Chondrocyte (in vitro differentiated cells): ENCODE measurements at regions not wholly inside any gene's neighbourhood (a gene's known extent, or its start where the extent isn't known, plus 50 kb on each side); places are given as distances from the start of the nearest gene placed in this dataset.

Source experiments
- DNase-seq: peaks from one replicate; pipeline ENCODE4 v3.0.0; 2021; ENCODE audit warnings: mixed read lengths, low spot score
- H3K27ac Mint-ChIP-seq: one replicate; pipeline ENCODE4 v1.8.0; 2021; ENCODE audit warnings: mild to moderate bottlenecking, moderate library complexity, mixed read lengths; ENCODE audit not compliant: unreplicated experiment
- H3K27me3 Mint-ChIP-seq: 2 replicates; pipeline ENCODE4 v1.8.0; 2021; ENCODE audit warnings: low read depth, mixed read lengths
- H3K36me3 Mint-ChIP-seq: 2 replicates; pipeline ENCODE4 v1.8.0; 2021; ENCODE audit warnings: low read depth, mixed read lengths
- H3K4me1 Mint-ChIP-seq: 2 replicates; pipeline ENCODE4 v1.8.0; 2021; ENCODE audit warnings: low read depth, mild to moderate bottlenecking, mixed read lengths
- H3K4me3 Mint-ChIP-seq: one replicate; pipeline ENCODE4 v1.8.0; 2021; ENCODE audit warnings: mild to moderate bottlenecking, moderate library complexity, mixed read lengths; ENCODE audit not compliant: unreplicated experiment
- H3K9me3 Mint-ChIP-seq: 2 replicates; pipeline ENCODE4 v1.8.0; 2021; ENCODE audit warnings: low read depth, mixed read lengths
- CTCF ChIP-seq: fragments of 200-600 bp; sonication (generic); IDR thresholded peaks from 2 replicates; pipeline ENCODE4 v1.5.0; 2021; ENCODE audit warnings: antibody characterized with exemption, mild to moderate bottlenecking, moderate library complexity

- no peaks in the 10 kb centered on the region for H3K36me3 Mint-ChIP-seq
- no peak for DNase-seq
- H3K4me1 Mint-ChIP-seq = no peaks in the 10 kb centered on the region
- no peaks in the 10 kb centered on the region for H3K9me3 Mint-ChIP-seq
- no peak overlapping the region for H3K4me3 Mint-ChIP-seq
- H3K27me3 Mint-ChIP-seq = peaks cover 18% of the 10 kb centered on the region
- TF ChIP-seq CTCF = no peak
- H3K27ac Mint-ChIP-seq = no peak overlapping the region
Observed at GRCh38 chr13:40285634-40286033, 380.8 kb downstream of the FOXO1 start.

- peaks cover 12% of the 10 kb centered on the region for H3K27me3 Mint-ChIP-seq
- no peak for TF ChIP-seq CTCF
- no peaks in the 10 kb centered on the region for H3K4me1 Mint-ChIP-seq
- H3K4me3 Mint-ChIP-seq = no peak overlapping the region
- H3K9me3 Mint-ChIP-seq = no peaks in the 10 kb centered on the region
- H3K27ac Mint-ChIP-seq = no peak overlapping the region
- no peaks in the 10 kb centered on the region for H3K36me3 Mint-ChIP-seq
- DNase-seq = no peak
Observed at GRCh38 chr13:40287428-40287827, 379.0 kb downstream of the FOXO1 start.

GRCh38 chr13:40288259-40288658, 378.2 kb downstream of the FOXO1 start:
- H3K36me3 Mint-ChIP-seq = no peaks in the 10 kb centered on the region
- peaks cover 10% of the 10 kb centered on the region for H3K27me3 Mint-ChIP-seq
- H3K27ac Mint-ChIP-seq = no peak overlapping the region
- TF ChIP-seq CTCF = no peak
- no peak for DNase-seq
- no peaks in the 10 kb centered on the region for H3K9me3 Mint-ChIP-seq
- H3K4me1 Mint-ChIP-seq = no peaks in the 10 kb centered on the region
- no peak overlapping the region for H3K4me3 Mint-ChIP-seq

- no peak for TF ChIP-seq CTCF
- no peak for DNase-seq
- H3K4me1 Mint-ChIP-seq = no peaks in the 10 kb centered on the region
- peaks cover 2% of the 10 kb centered on the region for H3K36me3 Mint-ChIP-seq
- H3K4me3 Mint-ChIP-seq = no peak overlapping the region
- peaks cover 4% of the 10 kb centered on the region for H3K27me3 Mint-ChIP-seq
- peaks cover 5% of the 10 kb centered on the region for H3K9me3 Mint-ChIP-seq
- no peak overlapping the region for H3K27ac Mint-ChIP-seq
Observed at GRCh38 chr13:40290758-40291157, 375.7 kb downstream of the FOXO1 start.

- no peak for TF ChIP-seq CTCF
- peaks cover 2% of the 10 kb centered on the region for H3K36me3 Mint-ChIP-seq
- no peaks in the 10 kb centered on the region for H3K4me1 Mint-ChIP-seq
- DNase-seq = no peak
- no peak overlapping the region for H3K4me3 Mint-ChIP-seq
- H3K27me3 Mint-ChIP-seq = no peaks in the 10 kb centered on the region
- H3K9me3 Mint-ChIP-seq = peaks cover 14% of the 10 kb centered on the region
- no peak overlapping the region for H3K27ac Mint-ChIP-seq
Observed at GRCh38 chr13:40292108-40292507, 374.3 kb downstream of the FOXO1 start.
